Lower leg skin (tissue), 4 donors: ENCODE measurements at regions not wholly inside any gene's neighbourhood (a gene's known extent, or its start where the extent isn't known, plus 50 kb on each side); places are given as distances from the start of the nearest gene placed in this dataset.

Experiments used
- DNase-seq, 2 donors: peaks; one replicate each; pipeline ENCODE4 v3.0.0-alpha.2; 2019; ENCODE audit warnings: low spot score in 2 of 2
- H3K4me3 ChIP-seq: fragments of 200-600 bp; sonication (generic); 2 replicates; pipeline ENCODE4 v1.5.1; 2017; ENCODE audit warnings: mild to moderate bottlenecking, low read depth; ENCODE audit not compliant: poor library complexity, severe bottlenecking
- CTCF ChIP-seq, 3 donors: fragments of 450-650 bp; IDR thresholded peaks; one replicate each; pipeline ENCODE4 v1.5.1; 2016; ENCODE audit warnings: antibody characterized with exemption in 3 of 3, mild to moderate bottlenecking in 3 of 3, moderate library complexity in 2 of 3
- POLR2A ChIP-seq, 2 donors: fragments of 450-650 bp; IDR thresholded peaks; one replicate each; pipeline ENCODE4 v1.6.1; 2016 to 2017; ENCODE audit warnings: antibody characterized with exemption in 2 of 2, mild to moderate bottlenecking in 1 of 2, moderate library complexity in 1 of 2
- WGBS, 2 donors: methylation state at CpG; one replicate each; pipeline ENCODE4 v1.1.5; 2018; 5-methylcytosine and 5-hydroxymethylcytosine counted together
- intact Hi-C: fragments of 100-400 bp; cut with DNase I; formaldehyde crosslinking; loops from one replicate; pipeline ENCODE4 v1.15.0; 2023; ENCODE audit warnings: low total_unique reads

GRCh38 chr2:181264001-181264400, 193.2 kb upstream of the ITGA4 start:
- TF ChIP-seq POLR2A (IDR thresholded peaks at IDR 0.05) (no peak), CTCF (IDR thresholded peaks at IDR 0.05) (no peak)
- intact Hi-C loops: no loop called here
- DNase-seq: no peak
- H3K4me3 ChIP-seq: no peak overlapping the region
- 50 to 56% methylated on average over 1 of the region's 1 CpG for WGBS, 2 donors

- WGBS, 2 donors: 72 to 84% methylated on average over 1 of the region's 1 CpG
- TF ChIP-seq CTCF (IDR thresholded peaks at IDR 0.05) (no peak), POLR2A (IDR thresholded peaks at IDR 0.05) (no peak)
- no peak for DNase-seq
- intact Hi-C loops: no loop called here
- no peak overlapping the region for H3K4me3 ChIP-seq
Measured at GRCh38 chr2:181264441-181264840, 192.7 kb upstream of the ITGA4 start.

- intact Hi-C loops: no loop called here
- DNase-seq: no peak
- TF ChIP-seq POLR2A (IDR thresholded peaks at IDR 0.05) (no peak), CTCF (IDR thresholded peaks at IDR 0.05) (no peak)
- WGBS, 2 donors: 52 to 63% methylated on average over 3 of the region's 3 CpGs
- H3K4me3 ChIP-seq: no peak overlapping the region
Measured at GRCh38 chr2:181266614-181267013, 190.6 kb upstream of the ITGA4 start.

- WGBS, 2 donors: 77 to 80% methylated on average over 3 of the region's 3 CpGs
- no peak for TF ChIP-seq CTCF (IDR thresholded peaks at IDR 0.05)
- no peak for TF ChIP-seq POLR2A (IDR thresholded peaks at IDR 0.05)
- intact Hi-C loops: no loop called here
- DNase-seq: no peak
- H3K4me3 ChIP-seq: no peak overlapping the region
Measured at GRCh38 chr2:181268174-181268867, 188.9 kb upstream of the ITGA4 start.

- 58 to 61% methylated on average over 1 of the region's 1 CpG for WGBS, 2 donors
- no peak for DNase-seq
- H3K4me3 ChIP-seq: no peak overlapping the region
- intact Hi-C loops: no loop called here
- TF ChIP-seq CTCF (IDR thresholded peaks at IDR 0.05) (no peak), POLR2A (IDR thresholded peaks at IDR 0.05) (no peak)
Measured at GRCh38 chr2:181273986-181274385, 183.2 kb upstream of the ITGA4 start.

- intact Hi-C loops: no loop called here
- WGBS, 2 donors: 88 to 90% methylated on average over 3 of the region's 3 CpGs
Measured at GRCh38 chr2:181275643-181276070, 181.5 kb upstream of the ITGA4 start.

More at GRCh38 chr2:181275643-181276070, 181.5 kb upstream of the ITGA4 start:
- TF ChIP-seq CTCF (IDR thresholded peaks at IDR 0.05) (no peak), POLR2A (IDR thresholded peaks at IDR 0.05) (no peak)
- H3K4me3 ChIP-seq: no peak overlapping the region
- DNase-seq: no peak
